HEK293T (cell line): ENCODE measurements at regions not wholly inside any gene's neighbourhood (a gene's known extent, or its start where the extent isn't known, plus 50 kb on each side); places are given as distances from the start of the nearest gene placed in this dataset.
"Not testable (repeated sequence)": the region's sequence is repeated elsewhere in the genome, so short reads cannot be mapped to it uniquely, and the experiment has no call there.

Experiments used
- CTCF ChIA-PET: fragments of 350-600 bp; formaldehyde crosslinking; extraction: SDS; loops from one replicate; lab custom pipeline; 2021; ENCODE audit warnings: antibody characterized with exemption, inconsistent platforms; lab: Yijun Ruan, JAX
- POLR2A ChIA-PET: fragments of 350-600 bp; formaldehyde crosslinking; extraction: SDS; loops from one replicate; lab custom pipeline; 2020; ENCODE audit warnings: antibody characterized with exemption, inconsistent platforms; lab: Yijun Ruan, JAX
- DNase-seq: peaks from one replicate; pipeline ENCODE4 v3.0.0; 2012; ENCODE audit warnings: mixed read lengths; ENCODE audit errors: extremely low spot score
- ARNT ChIP-seq: fragments of 450-650 bp; IDR thresholded peaks from 2 replicates; pipeline ENCODE4 v1.6.1; 2017; ENCODE audit warnings: mild to moderate bottlenecking
- BHLHE40 ChIP-seq: fragments of 450-650 bp; IDR thresholded peaks from 2 replicates; pipeline ENCODE4 v1.6.1; 2016; ENCODE audit warnings: mild to moderate bottlenecking, moderate library complexity, borderline replicate concordance
- CTBP1 ChIP-seq: fragments of 450-650 bp; IDR thresholded peaks from 2 replicates; pipeline ENCODE4 v1.6.1; 2016; ENCODE audit warnings: borderline replicate concordance
- ELF4 ChIP-seq: fragments of 450-650 bp; IDR thresholded peaks from 2 replicates; pipeline ENCODE4 v1.6.1; 2017; ENCODE audit warnings: antibody characterized with exemption
- FOXA1 ChIP-seq: fragments of 450-650 bp; IDR thresholded peaks from 2 replicates; pipeline ENCODE4 v1.6.1; 2016; ENCODE audit warnings: mild to moderate bottlenecking
- FOXK2 ChIP-seq: fragments of 450-650 bp; IDR thresholded peaks from 2 replicates; pipeline ENCODE4 v1.6.1; 2016; ENCODE audit warnings: mild to moderate bottlenecking
- FOXM1 ChIP-seq: fragments of 450-650 bp; IDR thresholded peaks from 2 replicates; pipeline ENCODE4 v1.6.1; 2017; ENCODE audit warnings: mild to moderate bottlenecking, borderline replicate concordance
- HDGF ChIP-seq: fragments of 450-650 bp; IDR thresholded peaks from 2 replicates; pipeline ENCODE4 v1.6.1; 2017; ENCODE audit warnings: antibody characterized with exemption, borderline replicate concordance
- L3MBTL2 ChIP-seq: fragments of 450-650 bp; conservative IDR thresholded peaks from 2 replicates; pipeline ENCODE4 v1.6.1; 2016; ENCODE audit warnings: mild to moderate bottlenecking
- LEF1 ChIP-seq: fragments of 450-650 bp; IDR thresholded peaks from 2 replicates; pipeline ENCODE4 v1.6.1; 2017; ENCODE audit warnings: mild to moderate bottlenecking, borderline replicate concordance
- NFRKB ChIP-seq: fragments of 450-650 bp; IDR thresholded peaks from 2 replicates; pipeline ENCODE4 v1.6.1; 2016; ENCODE audit warnings: mild to moderate bottlenecking, moderate library complexity
- SP1 ChIP-seq: fragments of 450-650 bp; IDR thresholded peaks from 2 replicates; pipeline ENCODE4 v1.6.1; 2017
- SUZ12 ChIP-seq: fragments of 450-650 bp; IDR thresholded peaks from 2 replicates; pipeline ENCODE4 v1.6.1; 2016; ENCODE audit warnings: mild to moderate bottlenecking
- TARDBP ChIP-seq: fragments of 450-650 bp; IDR thresholded peaks from 2 replicates; pipeline ENCODE4 v1.6.1; 2016
- ZNF384 ChIP-seq: fragments of 450-650 bp; IDR thresholded peaks from 2 replicates; pipeline ENCODE4 v1.6.1; 2016
- TF ChIP-seq, protein P1 (sequence below): fragments of 450-650 bp; IDR thresholded peaks from 2 replicates; pipeline ENCODE4 v1.6.1; 2016

- ChIA-PET POLR2A (no interaction called here), CTCF (no interaction called here)
- TF ChIP-seq ELF4 (no peak), ARNT (no peak), L3MBTL2 (no peak)
- no peak for DNase-seq
Observed at GRCh38 chr1:38657207-38657840, 202.2 kb downstream of the RRAGC start.

DNA sequence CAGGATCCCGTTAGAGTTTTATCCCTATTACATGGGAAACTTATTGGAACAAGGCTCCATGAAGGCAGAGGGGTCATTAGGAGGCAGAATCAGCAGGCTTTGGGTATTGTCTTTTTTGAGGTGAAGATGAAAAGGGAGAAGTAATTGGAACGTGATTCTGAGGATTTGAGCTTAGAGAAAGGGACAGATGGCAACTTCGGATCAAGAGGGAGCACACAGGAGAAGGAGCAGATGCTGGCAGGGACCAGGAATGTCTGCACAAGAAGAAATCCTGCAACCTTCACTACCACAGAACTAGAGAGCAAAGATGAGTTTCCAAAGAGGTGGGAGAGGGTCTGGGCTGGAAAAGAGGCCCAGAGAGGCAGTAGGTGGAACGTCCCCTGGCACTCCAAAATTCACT, 202.8 kb downstream of the RRAGC start:
- TF ChIP-seq FOXK2 (no peak), TARDBP (no peak), ZNF384 (no peak), ELF4 (no peak), L3MBTL2 (no peak), BHLHE40 (no peak), ARNT (no peak), NFRKB (no peak)
- TF ChIP-seq, protein P1, sequence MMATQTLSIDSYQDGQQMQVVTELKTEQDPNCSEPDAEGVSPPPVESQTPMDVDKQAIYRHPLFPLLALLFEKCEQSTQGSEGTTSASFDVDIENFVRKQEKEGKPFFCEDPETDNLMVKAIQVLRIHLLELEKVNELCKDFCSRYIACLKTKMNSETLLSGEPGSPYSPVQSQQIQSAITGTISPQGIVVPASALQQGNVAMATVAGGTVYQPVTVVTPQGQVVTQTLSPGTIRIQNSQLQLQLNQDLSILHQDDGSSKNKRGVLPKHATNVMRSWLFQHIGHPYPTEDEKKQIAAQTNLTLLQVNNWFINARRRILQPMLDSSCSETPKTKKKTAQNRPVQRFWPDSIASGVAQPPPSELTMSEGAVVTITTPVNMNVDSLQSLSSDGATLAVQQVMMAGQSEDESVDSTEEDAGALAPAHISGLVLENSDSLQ = no peak
- no peak for DNase-seq
- ChIA-PET POLR2A (no interaction called here), CTCF (no interaction called here)

DNA sequence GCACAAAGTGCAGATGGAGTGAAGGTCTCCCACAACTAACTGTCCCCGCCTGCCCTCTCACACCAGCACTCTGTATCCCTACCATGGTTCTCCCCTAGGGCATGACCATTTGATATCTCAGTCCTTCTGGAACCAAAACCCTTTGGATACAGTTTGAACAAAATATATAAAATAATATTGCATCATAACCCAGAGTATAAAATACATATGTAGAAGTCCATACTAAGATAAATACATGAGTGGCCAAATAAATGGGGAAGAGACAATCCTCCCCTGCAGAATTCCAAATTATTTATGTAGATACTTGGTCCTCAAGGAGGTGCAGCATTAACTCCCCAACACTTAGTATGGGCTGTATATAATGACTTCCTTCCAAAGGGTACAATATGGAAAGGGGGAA, 207.4 kb downstream of the RRAGC start:
- TF ChIP-seq, protein P1 = no peak
- TF ChIP-seq FOXK2 = no peak
- no peak for TF ChIP-seq FOXA1
- TF ChIP-seq TARDBP = no peak
- TF ChIP-seq BHLHE40 = no peak
- no peak for TF ChIP-seq SP1
- TF ChIP-seq LEF1 = no peak
- no peak for TF ChIP-seq HDGF
- TF ChIP-seq L3MBTL2 = no peak
- TF ChIP-seq ARNT = no peak
- TF ChIP-seq NFRKB = no peak
- ChIA-PET CTCF (no interaction called here), POLR2A (no interaction called here)
- DNase-seq = no peak

GRCh38 chr1:38651669-38652068, 207.9 kb downstream of the RRAGC start:
- POLR2A ChIA-PET = no interaction called here
- DNase-seq = no peak
- TF ChIP-seq CTBP1 (no peak), FOXA1 (no peak), NFRKB (no peak), HDGF (no peak), TARDBP (no peak), ELF4 (no peak), FOXM1 (no peak)
- TF ChIP-seq, protein P1 = no peak
- CTCF ChIA-PET = no interaction called here

DNA sequence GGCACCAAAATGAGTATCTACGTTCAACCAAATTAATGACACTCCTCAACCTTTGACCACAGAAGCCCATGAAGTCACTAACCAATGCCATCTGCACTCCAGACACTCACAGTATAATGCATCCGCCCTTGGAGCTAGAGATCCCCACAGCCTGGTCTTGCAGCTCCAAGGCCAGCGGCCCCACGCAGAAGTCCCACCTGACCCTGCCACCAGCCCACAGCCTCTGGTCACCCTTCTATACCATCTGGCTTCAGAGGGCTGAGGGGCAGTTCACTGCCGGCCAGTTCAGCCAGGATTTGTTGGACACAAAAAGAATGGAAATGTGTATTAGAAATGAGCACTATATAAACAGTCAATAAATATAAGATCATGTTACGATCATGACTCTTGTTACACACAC, 211.2 kb downstream of the RRAGC start:
- POLR2A ChIA-PET = no interaction called here
- CTCF ChIA-PET = no interaction called here

DNA sequence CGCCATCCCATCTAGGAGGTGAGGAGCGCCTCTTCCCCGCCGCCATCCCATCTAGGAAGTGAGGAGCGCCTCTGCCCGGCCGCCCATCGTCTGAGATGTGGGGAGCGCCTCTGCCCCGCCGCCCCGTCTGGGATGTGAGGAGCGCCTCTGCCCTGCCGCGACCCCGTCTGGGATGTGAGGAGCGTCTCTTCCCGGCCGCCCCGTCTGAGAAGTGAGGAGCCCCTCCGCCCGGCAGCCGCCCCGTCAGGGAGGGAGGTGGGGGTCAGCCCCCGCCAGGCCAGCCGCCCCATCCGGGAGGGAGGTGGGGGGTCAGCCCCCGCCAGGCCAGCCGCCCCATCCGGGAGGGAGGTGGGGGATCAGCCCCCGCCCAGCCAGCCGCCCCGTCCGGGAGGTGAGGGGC, 212.2 kb downstream of the RRAGC start:
- CTCF ChIA-PET, DNase-seq, POLR2A ChIA-PET: not testable (repeated sequence)

More for the DNA sequence above, 211.2 kb downstream of the RRAGC start:
- TF ChIP-seq TARDBP (no peak), L3MBTL2 (no peak), ARNT (no peak), CTBP1 (no peak), ELF4 (no peak), ZNF384 (no peak), FOXK2 (no peak), SP1 (no peak), NFRKB (no peak), BHLHE40 (no peak), LEF1 (no peak), SUZ12 (no peak)
- TF ChIP-seq, protein P1 = no peak
- no peak for DNase-seq

GRCh38 chr1:38644092-38644491, 215.5 kb downstream of the RRAGC start:
- no peak for DNase-seq
- CTCF ChIA-PET = no interaction called here
- POLR2A ChIA-PET = no interaction called here
- TF ChIP-seq ARNT = no peak
- TF ChIP-seq TARDBP = no peak
- TF ChIP-seq SUZ12 = no peak
- TF ChIP-seq BHLHE40 = no peak
- no peak for TF ChIP-seq ELF4
- TF ChIP-seq HDGF = no peak
- no peak for TF ChIP-seq SP1
- no peak for TF ChIP-seq ZNF384
- TF ChIP-seq NFRKB = no peak
- no peak for TF ChIP-seq FOXM1
- TF ChIP-seq, protein P1 = no peak
- no peak for TF ChIP-seq FOXA1
- no peak for TF ChIP-seq L3MBTL2
